Nephron progenitor cell (in vitro differentiated cells): ENCODE measurements at regions not wholly inside any gene's neighbourhood (a gene's known extent, or its start where the extent isn't known, plus 50 kb on each side); places are given as distances from the start of the nearest gene placed in this dataset.

Source experiments
- DNase-seq: peaks from one replicate; pipeline ENCODE4 v3.0.0; 2021
- H3K27ac Mint-ChIP-seq: 2 replicates; pipeline ENCODE4 v1.8.0; 2021; ENCODE audit warnings: mild to moderate bottlenecking, moderate library complexity, mixed read lengths
- H3K27me3 Mint-ChIP-seq: 2 replicates; pipeline ENCODE4 v1.8.0; 2021; ENCODE audit warnings: mild to moderate bottlenecking, low read depth, mixed read lengths; ENCODE audit not compliant: poor library complexity
- H3K36me3 Mint-ChIP-seq: 2 replicates; pipeline ENCODE4 v1.8.0; 2021; ENCODE audit warnings: low read depth, mixed read lengths
- H3K4me1 Mint-ChIP-seq: 2 replicates; pipeline ENCODE4 v1.8.0; 2021; ENCODE audit warnings: mixed read lengths
- H3K4me3 Mint-ChIP-seq: 2 replicates; pipeline ENCODE4 v1.8.0; 2021; ENCODE audit warnings: mild to moderate bottlenecking, moderate library complexity, mixed read lengths
- H3K9me3 Mint-ChIP-seq: 2 replicates; pipeline ENCODE4 v1.8.0; 2021; ENCODE audit warnings: mild to moderate bottlenecking, moderate library complexity, mixed read lengths
- TF ChIP-seq, protein P1 (sequence below): fragments of 200-600 bp; sonication (generic); IDR thresholded peaks from 2 replicates; pipeline ENCODE4 v1.5.0; 2021; ENCODE audit warnings: antibody characterized with exemption

DNA sequence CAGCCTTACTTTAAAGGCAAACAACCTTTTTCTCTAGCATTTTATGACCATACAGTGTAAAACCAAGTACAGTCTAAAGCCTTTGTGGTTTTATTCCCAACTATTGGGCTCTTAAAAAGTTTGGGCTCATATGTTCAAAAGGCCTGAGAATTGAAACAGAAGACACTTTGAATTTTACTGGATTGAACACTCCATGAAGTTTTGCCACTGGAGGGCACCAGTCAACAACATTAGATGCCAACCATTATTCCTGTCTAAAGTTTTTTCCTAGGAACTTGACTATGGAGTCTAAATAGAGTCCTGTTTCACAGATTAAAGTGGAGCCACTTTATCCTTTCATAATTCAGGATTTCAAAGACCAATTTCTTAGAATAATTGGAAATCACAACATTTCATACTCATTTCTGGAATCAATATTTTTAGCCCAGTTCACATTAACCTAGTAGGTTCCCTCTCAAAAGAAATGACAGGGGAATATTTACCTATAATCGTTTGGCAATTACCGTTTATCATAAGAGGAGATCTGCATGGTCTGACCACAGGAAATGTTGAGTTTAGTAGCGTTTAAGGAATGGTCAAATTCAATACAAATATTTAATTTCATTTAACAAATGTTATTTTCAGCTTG, 244.1 kb upstream of the PDZRN3 start:
- Mint-ChIP-seq H3K36me3 (no peaks in the 10 kb centered on the region), H3K9me3 (peaks cover 7% of the 10 kb centered on the region), H3K27ac (no peak overlapping the region), H3K4me1 (no peaks in the 10 kb centered on the region), H3K4me3 (no peak overlapping the region), H3K27me3 (peaks cover 3% of the 10 kb centered on the region)
- DNase-seq = peak; percentile 45
- TF ChIP-seq, protein P1, sequence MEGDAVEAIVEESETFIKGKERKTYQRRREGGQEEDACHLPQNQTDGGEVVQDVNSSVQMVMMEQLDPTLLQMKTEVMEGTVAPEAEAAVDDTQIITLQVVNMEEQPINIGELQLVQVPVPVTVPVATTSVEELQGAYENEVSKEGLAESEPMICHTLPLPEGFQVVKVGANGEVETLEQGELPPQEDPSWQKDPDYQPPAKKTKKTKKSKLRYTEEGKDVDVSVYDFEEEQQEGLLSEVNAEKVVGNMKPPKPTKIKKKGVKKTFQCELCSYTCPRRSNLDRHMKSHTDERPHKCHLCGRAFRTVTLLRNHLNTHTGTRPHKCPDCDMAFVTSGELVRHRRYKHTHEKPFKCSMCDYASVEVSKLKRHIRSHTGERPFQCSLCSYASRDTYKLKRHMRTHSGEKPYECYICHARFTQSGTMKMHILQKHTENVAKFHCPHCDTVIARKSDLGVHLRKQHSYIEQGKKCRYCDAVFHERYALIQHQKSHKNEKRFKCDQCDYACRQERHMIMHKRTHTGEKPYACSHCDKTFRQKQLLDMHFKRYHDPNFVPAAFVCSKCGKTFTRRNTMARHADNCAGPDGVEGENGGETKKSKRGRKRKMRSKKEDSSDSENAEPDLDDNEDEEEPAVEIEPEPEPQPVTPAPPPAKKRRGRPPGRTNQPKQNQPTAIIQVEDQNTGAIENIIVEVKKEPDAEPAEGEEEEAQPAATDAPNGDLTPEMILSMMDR = peak; percentile 67

DNA sequence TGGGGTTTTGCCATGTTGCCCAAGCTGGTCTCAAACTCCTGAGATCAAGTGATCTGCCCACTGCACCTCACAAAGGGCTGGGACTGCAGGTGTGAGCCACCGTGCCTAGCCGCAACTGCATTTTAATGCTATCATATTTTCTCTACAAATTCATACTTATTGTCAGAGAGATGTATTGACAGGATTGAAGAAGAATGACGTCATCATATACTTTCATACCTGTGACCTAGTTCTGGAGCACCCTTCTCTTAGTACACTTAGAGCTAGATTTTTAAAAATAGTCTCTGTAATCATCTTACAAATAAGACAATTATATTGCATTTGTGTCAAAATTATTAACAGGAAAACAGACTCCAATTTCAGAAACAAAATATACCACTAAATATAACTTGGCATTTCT, 242.8 kb upstream of the PDZRN3 start:
- H3K9me3 Mint-ChIP-seq = peaks cover 7% of the 10 kb centered on the region
- no peaks in the 10 kb centered on the region for H3K36me3 Mint-ChIP-seq
- TF ChIP-seq, protein P1 = no peak
- H3K27me3 Mint-ChIP-seq = peaks cover 3% of the 10 kb centered on the region
- no peak overlapping the region for H3K27ac Mint-ChIP-seq
- H3K4me1 Mint-ChIP-seq = no peaks in the 10 kb centered on the region
- DNase-seq = no peak
- no peak overlapping the region for H3K4me3 Mint-ChIP-seq

DNA sequence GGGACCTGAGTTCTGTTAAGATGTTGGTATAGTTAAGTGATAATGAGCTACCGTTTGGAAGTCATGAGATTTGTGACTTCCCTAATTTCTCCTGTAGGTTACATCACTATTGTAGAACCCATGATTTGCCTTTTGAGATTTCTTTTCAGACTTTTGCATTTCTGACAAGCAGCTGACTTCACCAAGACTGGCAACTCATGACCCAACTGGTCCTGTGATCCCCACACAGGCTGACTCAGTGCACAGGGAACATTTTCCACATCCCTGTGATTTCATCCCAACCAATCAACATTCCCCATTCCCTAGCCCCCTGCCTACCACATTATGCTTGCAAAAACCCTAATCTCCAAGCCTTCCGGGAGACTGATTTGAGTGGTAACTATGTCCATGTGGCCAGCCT, 242.1 kb upstream of the PDZRN3 start:
- Mint-ChIP-seq H3K36me3 (no peaks in the 10 kb centered on the region), H3K9me3 (peaks cover 5% of the 10 kb centered on the region), H3K4me3 (no peak overlapping the region), H3K4me1 (no peaks in the 10 kb centered on the region), H3K27me3 (peaks cover 3% of the 10 kb centered on the region), H3K27ac (no peak overlapping the region)
- no peak for DNase-seq
- TF ChIP-seq, protein P1 = no peak

DNA sequence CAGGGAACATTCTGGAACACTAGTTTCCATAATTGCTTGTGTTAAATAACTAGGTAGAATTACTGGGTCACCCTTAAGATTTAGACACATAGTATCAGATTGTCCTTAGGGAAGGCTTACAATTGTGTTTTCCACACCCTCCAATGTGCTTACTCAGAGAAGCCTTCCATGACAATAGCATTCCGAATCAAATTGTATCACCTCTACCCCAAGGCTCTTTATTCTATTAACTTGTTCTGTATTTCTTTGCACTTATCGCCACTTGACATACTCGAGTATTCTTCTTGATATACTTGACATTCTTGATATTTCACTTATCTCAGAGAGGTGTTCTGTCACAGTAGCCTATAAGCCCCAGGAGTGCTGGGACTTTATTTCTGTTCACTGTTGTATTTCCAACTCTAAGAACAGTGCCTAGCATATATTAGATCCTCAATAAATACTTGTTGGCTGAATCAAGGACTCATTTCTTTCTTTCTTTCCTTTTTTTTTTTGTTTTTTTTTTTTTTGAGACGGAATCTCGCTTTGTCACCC, 238.9 kb upstream of the PDZRN3 start:
- no peak overlapping the region for H3K27ac Mint-ChIP-seq
- TF ChIP-seq, protein P1 = no peak
- H3K27me3 Mint-ChIP-seq = peaks cover 3% of the 10 kb centered on the region
- peaks cover 10% of the 10 kb centered on the region for H3K9me3 Mint-ChIP-seq
- no peak overlapping the region for H3K4me3 Mint-ChIP-seq
- H3K4me1 Mint-ChIP-seq = no peaks in the 10 kb centered on the region
- H3K36me3 Mint-ChIP-seq = no peaks in the 10 kb centered on the region
- DNase-seq = no peak

DNA sequence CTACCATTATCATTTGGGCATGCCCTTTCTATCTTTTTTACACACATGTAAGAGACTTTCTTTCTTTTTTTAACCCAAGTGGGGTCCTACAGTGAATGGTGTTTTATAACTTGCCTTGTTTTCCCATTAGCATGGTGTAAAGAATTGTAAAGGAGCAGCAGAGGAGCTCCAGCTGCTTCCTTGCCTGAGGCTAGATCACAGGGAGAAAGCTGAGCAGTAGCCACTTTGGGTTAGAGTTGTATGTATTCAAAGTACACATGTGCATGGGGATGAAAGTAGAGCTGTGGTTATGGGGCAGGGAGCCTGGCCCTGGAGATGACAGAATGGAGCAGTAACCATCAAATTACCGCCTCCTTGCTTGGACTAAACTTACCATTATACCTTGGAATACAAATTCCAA, 231.1 kb upstream of the PDZRN3 start:
- H3K4me3 Mint-ChIP-seq = no peak overlapping the region
- TF ChIP-seq, protein P1 = no peak
- H3K36me3 Mint-ChIP-seq = no peaks in the 10 kb centered on the region
- H3K9me3 Mint-ChIP-seq = peaks cover 4% of the 10 kb centered on the region
- no peaks in the 10 kb centered on the region for H3K27me3 Mint-ChIP-seq
- DNase-seq = no peak
- H3K4me1 Mint-ChIP-seq = no peaks in the 10 kb centered on the region
- no peak overlapping the region for H3K27ac Mint-ChIP-seq
